IPS DF 4.7 (cell line): ENCODE measurements at regions not wholly inside any gene's neighbourhood (a gene's known extent, or its start where the extent isn't known, plus 50 kb on each side); places are given as distances from the start of the nearest gene placed in this dataset.
A peak's percentile ranks its signal among the peaks of the same experiment; 100 is the strongest.

Experiments
- DNase-seq: peaks from one replicate; pipeline ENCODE4 v3.0.0-alpha.2; 2013; ENCODE audit warnings: low spot score; ENCODE audit errors: extremely low read depth

DNA sequence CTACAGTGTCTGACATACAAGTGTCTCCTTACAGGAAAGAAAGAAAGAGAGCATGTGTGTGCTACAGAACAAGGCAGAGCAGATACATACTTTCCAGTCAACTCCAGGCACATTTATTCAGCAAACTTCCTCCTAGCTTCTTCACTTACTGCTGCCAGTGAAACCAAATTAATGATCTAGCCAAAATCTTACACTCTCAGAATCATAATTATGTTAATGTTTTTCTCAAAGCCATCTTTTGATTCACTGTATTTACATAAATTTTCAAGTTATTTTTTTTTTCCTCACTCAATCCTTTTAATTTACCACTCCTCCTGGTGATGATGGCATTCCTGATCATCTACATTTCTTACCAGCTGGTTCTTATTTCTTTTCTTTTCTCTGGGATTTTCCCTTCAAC lies 326.7 kb downstream of the IGSF11 start:
- DNase-seq: no peak

DNA sequence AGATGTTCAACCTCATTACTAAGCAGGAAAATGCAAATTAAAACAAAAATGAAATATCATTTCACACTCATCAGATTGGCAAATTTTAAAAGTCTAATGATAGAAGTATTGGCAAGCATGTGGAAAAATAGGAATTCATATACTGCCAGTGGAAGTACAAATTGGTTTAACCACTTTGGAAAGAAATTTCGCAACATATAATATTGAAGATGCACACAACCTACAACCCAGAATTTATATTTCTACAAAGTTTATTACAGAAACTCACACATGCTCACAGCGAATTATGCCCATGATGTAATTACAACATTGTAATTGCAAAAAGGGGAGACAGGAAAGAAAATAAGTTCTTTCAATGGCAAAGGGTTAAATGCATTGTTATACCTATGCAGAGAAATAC lies 324.1 kb downstream of the IGSF11 start:
- DNase-seq: no peak

- no peak for DNase-seq
Observed at GRCh38 chr3:118713502-118714207, 321.0 kb downstream of the IGSF11 start.

DNA sequence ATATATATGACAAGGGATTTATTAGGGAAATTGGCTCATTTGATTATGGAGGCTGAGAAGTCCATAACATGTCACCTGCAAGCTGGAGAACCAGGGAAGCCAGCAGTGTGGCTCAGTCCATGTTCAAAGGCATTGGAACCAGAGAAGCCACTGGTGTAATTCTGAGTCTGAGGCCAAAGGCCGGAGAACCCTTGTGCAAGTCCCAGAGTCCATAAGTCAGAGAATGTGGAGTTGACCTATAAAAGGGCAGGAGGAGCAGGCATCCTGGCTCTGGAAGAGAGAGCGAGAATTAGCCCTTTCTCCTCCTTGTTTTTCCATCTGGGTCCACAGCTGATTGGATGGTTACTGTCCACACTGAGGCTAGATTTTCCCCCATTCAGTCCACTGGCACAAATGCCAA lies 319.8 kb downstream of the IGSF11 start:
- no peak for DNase-seq

DNA sequence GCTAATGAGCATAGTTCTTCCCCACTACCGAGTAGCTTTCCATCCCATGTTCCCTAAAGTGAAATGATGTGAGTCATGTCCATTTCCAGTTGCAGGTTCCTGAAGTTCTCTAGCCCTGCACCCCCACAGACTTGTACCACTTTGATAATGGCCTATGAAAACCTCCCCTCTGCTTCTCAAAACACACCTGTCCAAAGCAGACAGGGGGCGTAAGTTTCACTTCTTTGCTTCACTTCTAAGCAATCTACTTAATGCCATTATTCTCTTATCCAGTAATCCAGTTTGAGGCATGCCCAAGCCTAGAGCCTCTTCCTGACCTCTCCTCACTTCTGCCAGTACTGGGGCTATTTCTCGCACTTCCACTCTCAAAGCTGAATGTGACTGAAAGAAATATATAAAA lies 305.1 kb downstream of the IGSF11 start:
- DNase-seq: peak; percentile 9

DNA sequence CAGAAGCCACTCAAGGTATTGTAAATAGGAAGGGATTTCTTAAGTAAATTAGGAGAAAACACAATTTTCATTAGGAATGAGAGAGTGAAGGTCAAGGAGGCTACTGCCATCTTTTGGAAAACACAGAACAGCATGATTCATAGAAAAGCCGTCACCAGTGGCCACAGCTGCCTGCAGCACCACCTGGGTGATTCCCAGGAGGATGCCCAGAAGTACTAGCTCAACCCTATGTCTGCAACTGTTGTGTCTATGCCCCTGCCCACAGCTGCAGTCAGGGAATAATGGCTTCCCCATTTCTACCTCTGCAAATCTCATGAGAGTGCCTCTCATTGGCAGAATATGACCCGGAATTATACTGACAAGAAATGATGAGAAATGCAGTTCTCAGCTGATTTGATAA lies 300.0 kb downstream of the IGSF11 start:
- DNase-seq: no peak

DNA sequence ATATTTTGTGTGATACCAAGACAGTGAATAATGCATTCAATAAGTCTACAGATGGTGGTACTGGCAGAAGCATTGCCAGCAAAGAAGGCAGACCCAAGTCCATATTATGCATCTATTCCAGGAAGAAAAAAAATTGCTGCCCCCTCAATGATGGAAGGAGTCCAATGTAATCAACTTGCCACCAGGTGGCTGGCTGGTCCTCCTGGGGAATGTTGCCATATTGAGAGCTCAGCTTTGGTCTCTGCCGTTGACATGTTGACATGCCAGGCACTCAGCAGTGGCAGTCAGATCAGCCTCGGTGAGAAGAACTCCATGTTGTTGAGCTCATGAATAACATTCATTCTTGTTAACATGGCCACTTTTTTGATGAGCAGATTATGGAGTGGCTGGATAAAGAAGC lies 298.5 kb downstream of the IGSF11 start:
- no peak for DNase-seq

DNA sequence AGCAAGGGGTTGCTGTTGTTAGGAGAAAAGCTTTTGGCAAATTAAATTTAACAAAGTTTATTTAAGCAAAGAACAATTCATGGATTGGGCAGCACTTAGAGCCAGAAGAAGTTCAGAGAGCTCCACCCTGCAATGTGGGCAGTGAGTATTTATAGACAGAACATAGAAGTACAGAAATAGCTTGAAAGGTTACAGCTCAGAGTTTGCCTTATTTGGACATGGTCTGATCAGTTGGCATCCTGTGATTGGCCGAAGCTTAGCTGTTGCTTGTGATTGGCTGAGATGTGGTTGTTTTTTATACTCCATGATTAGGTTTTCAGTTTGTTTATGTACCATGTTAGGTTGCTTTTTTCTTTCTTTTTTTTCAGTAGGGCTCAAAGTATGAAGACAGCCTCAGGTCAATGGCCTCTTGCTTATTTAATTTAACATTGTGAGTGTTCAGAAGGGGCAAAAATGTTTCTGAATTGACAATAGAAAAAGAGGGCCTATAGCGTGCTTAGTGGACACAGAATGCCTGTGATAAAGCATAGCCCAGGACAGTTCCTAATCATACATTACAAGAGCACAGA lies 293.8 kb downstream of the IGSF11 start:
- no peak for DNase-seq

DNA sequence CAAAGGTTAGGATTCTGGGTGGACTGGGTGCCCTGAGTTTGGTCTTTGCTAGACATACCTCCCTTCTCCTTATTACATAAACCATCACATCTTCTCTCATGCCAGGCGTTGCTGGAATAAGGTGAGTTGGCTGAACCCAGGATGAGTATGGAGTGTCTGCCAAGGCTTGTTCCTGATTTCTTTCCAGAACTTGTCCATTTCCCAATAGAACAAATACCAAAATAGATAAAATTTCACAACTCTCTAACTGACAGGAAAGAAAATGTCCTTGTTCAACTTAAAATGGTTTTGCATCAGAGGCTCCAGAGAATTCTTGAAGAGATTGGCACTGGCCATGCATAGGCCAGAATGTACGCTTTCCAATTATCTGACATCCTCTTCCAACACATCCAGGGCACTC lies 291.9 kb downstream of the IGSF11 start:
- DNase-seq: no peak

DNA sequence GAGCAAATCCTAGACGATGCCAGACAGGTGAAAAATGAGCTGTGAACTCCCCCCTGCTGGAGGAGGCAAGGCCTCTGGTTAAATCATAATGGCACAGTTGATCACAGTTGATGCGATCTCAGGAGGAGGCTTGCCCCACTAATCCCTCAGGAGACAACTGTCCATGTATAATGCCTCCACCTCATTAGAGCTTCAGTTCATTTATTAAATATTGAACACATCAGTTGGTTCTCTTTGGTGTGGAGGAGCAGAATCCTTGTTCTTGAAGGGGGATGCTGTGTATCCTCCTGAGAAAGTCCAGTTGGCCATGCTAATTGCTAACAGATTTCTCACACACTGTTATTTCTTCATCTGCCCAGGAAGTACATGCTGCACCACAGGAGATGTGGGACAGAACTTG lies 290.5 kb downstream of the IGSF11 start:
- DNase-seq: no peak

DNA sequence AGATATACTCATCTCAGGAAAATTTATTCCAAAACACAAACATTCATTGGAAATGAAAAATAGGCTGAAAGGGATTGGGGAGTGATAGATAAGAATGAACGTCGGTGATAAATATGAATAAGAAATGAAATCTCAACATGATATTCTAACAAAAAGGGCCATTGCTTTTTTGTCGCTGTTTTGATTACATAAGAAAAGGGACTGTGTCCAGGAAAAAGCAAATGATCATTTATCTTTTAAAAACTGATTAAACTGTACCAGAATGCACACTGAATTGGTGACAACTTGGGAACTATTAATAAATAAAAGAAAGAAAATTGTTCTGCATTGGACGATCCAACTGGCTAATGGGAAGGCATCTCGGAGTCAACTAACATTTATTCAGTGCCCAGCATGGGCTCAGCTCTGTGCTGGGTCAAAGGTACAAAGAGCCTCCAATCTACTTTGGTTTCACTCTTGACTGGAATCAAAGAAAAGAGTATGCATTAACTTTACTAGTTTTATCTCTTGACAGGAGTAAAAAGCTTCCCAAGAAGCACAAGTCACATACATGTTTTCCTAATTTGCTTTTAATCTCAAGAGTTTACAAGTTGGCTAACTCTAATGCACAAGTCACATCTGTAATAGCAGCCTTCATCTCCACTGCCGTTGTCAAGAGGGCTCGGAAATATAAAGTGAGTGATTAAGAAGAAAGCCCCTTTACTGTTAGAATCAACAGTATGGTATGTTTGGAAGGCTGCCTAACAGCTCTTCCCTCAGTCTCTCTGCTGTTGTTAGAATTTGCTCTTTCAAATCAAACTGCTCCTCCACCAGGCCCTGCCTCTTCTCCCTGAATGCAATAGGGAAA lies 280.0 kb downstream of the IGSF11 start:
- no peak for DNase-seq

- DNase-seq: no peak
Observed at GRCh38 chr3:118755253-118755801, 279.3 kb downstream of the IGSF11 start.

- DNase-seq: no peak
Observed at GRCh38 chr3:118760585-118761290, 273.9 kb downstream of the IGSF11 start.

DNA sequence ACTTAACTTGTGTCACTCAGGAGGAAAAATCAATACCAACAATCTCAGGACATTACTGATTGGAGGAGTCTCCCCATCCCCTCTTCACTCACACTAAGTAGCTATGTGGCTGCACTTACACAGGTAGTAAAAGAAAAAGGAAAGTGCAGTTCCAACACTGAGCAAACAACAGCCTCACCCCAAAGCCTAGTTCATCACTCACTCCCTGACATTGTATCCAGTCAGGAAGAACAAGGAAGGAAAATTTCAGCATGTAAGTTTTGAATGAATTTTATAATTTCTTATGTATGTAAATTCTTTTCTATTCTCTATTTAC lies 273.4 kb downstream of the IGSF11 start:
- DNase-seq: no peak

DNA sequence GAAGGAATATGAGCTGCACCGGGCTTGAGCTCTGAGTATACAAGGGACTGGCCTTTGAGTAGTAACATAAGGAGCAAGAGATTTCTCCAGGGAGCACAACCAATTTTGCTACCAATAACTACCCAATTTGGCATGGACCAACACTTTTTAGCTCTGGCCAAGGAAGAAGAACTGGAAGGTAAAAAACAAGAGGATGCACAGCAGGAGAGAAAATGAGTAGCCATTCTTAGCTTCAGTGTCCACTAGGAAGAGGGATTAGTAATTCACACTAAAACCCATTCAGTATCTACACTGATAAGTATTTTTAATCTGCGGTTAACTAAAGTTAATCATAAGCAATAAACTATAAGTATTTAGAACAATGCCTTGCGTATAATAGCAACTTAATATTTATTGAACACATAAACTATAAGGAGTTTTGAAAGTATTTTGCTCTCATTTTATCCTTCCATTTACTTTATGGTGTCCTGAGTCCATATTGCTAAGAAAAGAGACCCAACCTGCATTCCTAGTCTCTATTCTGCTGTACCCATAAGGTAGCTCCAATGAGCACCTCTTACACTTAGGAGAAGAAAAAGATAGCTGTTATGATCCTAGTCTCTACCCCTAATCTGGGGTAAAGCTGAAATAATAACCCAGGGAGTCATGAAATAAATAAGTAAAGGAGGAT lies 268.9 kb downstream of the IGSF11 start:
- DNase-seq: no peak

DNA sequence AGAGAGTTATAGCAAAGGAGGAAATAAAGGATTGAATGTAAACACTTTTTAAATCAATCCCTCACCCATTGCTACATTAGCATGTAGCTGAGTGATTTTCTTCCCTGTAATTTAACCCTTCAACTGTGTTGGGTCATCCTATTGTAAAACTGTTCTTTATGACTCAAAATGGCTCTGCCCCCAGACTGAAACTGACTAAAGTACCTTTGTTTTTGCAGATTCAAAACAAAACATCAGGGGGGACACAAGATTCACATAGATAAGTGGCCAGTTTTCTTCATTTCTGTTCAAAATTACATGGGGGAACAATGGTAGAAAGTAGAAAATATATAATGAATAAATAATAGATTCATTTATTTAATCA lies 268.4 kb downstream of the IGSF11 start:
- DNase-seq: no peak

- no peak for DNase-seq
Observed at GRCh38 chr3:118772036-118772435, 262.6 kb downstream of the IGSF11 start.

DNA sequence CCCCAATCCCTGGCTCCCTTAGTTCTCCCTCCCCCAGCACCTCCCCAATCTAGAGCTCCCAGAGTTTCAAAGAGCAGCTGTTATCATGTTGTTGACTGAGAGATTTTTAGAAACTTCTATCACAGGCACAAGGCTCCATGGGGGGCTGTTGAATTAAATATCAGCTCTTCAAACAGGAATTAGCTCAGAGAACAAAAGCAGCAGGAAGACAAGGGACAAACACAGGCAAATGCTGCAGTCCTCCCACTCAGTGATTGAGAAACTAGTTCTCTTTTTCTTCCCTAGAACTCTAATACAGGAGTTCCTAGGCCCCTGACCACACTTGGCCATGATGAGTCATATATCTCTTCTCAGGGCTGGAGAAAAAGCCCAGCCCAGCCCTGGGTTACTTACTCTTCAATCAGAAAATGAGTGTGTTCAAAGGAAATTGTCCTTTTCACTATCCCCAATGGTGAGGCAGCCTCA lies 262.1 kb downstream of the IGSF11 start:
- no peak for DNase-seq

- DNase-seq: no peak
Observed at GRCh38 chr3:118775021-118775420, 259.6 kb downstream of the IGSF11 start.

DNA sequence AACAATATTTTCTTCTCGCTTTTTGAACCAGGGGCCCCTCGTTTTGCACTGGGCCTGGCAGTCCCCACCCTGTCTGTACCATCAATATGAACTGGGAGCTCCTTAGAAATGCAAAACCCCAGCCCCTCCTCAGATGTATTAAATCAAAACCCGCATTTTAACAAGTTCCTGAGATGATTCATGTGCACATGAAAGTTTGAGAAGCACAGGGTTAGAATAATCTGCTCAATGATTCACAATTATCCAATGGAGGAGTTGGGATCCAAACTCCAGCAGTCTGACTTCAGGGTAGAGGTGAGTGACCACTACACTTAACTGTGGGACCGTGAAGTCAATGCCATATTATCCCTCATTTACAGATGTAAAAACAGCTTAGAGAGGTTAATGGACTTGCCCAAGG lies 256.4 kb downstream of the IGSF11 start:
- no peak for DNase-seq

GRCh38 chr3:118781232-118781631 lies 253.4 kb downstream of the IGSF11 start:
- DNase-seq: no peak
